ENCODE measurements at regions not wholly inside any gene's neighbourhood (a gene's known extent, or its start where the extent isn't known, plus 50 kb on each side); places are given as distances from the start of the nearest gene placed in this dataset.

- no peak overlapping the region for H3K4me3 ChIP-seq (ENCODE audit: low read length)
- H3K9ac ChIP-seq (ENCODE audit: low read depth, low read length): no peak overlapping the region
- H3K36me3 ChIP-seq (ENCODE audit: insufficient read depth, low read length): no peaks in the 10 kb centered on the region
- no peaks in the 10 kb centered on the region for H3K4me1 ChIP-seq (ENCODE audit: insufficient read depth, low read length)
- H3K9me3 ChIP-seq (ENCODE audit: insufficient read depth, low read depth, low read length): no peaks in the 10 kb centered on the region
- no peak overlapping the region for H3K27ac ChIP-seq (ENCODE audit: low read depth, low read length)
- H3K27me3 ChIP-seq (ENCODE audit: insufficient read depth, low read length): no peaks in the 10 kb centered on the region
- 94% methylated on average over 3 of the region's 3 CpGs for WGBS
Measured at GRCh38 chr10:78513986-78514385, 480.3 kb downstream of the RPS24 start.

DNA sequence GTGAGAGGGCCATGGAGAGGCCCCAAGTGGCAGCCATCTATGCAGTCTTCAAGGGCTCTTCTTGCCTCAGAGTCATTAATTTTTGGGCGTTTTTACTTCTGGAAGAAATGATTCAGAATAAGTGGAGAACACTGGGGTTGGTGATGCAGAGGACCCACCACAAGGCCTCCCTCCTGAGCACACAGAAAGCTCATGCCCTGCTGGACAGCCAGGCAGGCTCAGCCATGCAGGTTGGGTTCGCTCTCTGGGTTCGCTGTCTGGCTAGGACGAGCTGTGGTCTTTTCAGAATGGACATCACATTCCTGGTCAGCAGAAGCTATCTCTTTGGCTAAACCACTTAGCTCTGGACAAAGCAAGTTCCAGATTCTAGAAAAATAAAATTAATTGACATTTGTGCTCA lies 480.8 kb downstream of the RPS24 start:
- WGBS: 95% methylated on average over 4 of the region's 4 CpGs
- Histone ChIP-seq H3K36me3 (ENCODE audit: insufficient read depth, low read length) (no peaks in the 10 kb centered on the region), H3K27me3 (ENCODE audit: insufficient read depth, low read length) (no peaks in the 10 kb centered on the region)

DNA sequence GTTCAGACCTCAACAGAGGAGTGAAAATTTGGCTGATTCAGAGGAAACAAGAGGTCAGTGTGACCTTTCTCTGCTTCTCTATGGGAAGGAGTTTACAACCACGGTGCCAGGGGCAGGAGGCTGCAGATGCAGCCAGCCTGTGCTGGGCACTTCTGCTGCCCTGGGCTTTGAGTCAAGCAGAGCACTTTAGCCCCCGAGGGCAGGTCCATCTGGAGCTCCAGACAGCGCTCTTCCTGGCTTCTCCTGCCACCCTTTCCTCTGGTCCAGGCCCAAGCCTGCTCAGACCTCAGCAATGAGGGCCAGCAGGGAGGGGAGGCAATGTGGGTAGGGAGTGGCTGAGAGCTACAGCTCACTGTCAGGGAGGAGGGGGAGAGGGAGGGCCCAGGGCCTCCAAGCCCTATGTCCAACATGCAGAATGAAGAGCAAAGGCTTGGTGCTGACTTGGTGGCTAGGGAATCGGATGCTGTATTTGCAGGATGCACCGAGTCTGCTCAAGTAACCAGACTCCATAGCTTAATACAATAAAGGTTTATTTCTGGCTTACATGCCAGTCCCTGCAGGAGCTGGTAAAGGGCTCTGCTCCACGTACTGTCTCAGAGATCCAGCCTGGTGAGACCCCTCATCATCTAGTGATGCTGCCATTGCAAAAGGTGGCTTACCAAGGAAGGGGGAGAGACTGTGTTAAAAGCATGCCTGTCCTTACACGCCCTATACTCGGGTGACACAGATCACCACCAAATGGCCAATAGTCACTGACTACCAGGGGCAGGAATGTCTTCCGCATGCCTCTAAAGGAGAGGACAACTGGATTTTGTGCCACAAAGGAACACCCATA lies 481.6 kb downstream of the RPS24 start:
- Histone ChIP-seq H3K4me1 (ENCODE audit: insufficient read depth, low read length) (no peaks in the 10 kb centered on the region), H3K27ac (ENCODE audit: low read depth, low read length) (no peak overlapping the region), H3K36me3 (ENCODE audit: insufficient read depth, low read length) (no peaks in the 10 kb centered on the region), H3K9ac (ENCODE audit: low read depth, low read length) (no peak overlapping the region), H3K4me3 (ENCODE audit: low read length) (no peak overlapping the region), H3K27me3 (ENCODE audit: insufficient read depth, low read length) (no peaks in the 10 kb centered on the region), H3K9me3 (ENCODE audit: insufficient read depth, low read depth, low read length) (no peaks in the 10 kb centered on the region)
- 92% methylated on average over 9 of the region's 9 CpGs for WGBS

More for the DNA sequence above, 480.8 kb downstream of the RPS24 start:
- Histone ChIP-seq H3K4me3 (ENCODE audit: low read length) (no peak overlapping the region), H3K9me3 (ENCODE audit: insufficient read depth, low read depth, low read length) (no peaks in the 10 kb centered on the region), H3K9ac (ENCODE audit: low read depth, low read length) (no peak overlapping the region), H3K27ac (ENCODE audit: low read depth, low read length) (no peak overlapping the region), H3K4me1 (ENCODE audit: insufficient read depth, low read length) (no peaks in the 10 kb centered on the region)

DNA sequence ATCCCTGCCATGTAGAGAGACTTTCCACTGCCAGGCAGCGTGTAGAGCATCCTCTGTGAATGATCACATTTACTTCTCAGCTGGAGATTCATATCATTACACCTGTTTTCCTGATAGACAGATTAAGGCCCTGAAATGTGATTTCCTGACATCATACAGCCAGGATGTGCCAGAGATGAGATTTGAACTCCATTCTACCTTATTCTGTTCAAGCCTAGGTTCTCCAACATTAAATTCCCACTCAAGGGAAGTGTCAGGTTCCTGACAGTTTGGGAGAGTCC lies 482.1 kb downstream of the RPS24 start:
- H3K9me3 ChIP-seq (ENCODE audit: insufficient read depth, low read depth, low read length): no peaks in the 10 kb centered on the region
- no peaks in the 10 kb centered on the region for H3K4me1 ChIP-seq (ENCODE audit: insufficient read depth, low read length)
- H3K27me3 ChIP-seq (ENCODE audit: insufficient read depth, low read length): no peaks in the 10 kb centered on the region
- H3K4me3 ChIP-seq (ENCODE audit: low read length): no peak overlapping the region
- 90% methylated on average over 1 of the region's 1 CpG for WGBS
- no peaks in the 10 kb centered on the region for H3K36me3 ChIP-seq (ENCODE audit: insufficient read depth, low read length)
- no peak overlapping the region for H3K27ac ChIP-seq (ENCODE audit: low read depth, low read length)
- no peak overlapping the region for H3K9ac ChIP-seq (ENCODE audit: low read depth, low read length)

- no peak overlapping the region for H3K27ac ChIP-seq (ENCODE audit: low read depth, low read length)
Measured at GRCh38 chr10:78516236-78516635, 482.6 kb downstream of the RPS24 start.

GRCh38 chr10:78516756-78517155 lies 483.1 kb downstream of the RPS24 start:
- no peak overlapping the region for H3K9ac ChIP-seq (ENCODE audit: low read depth, low read length)
- no peaks in the 10 kb centered on the region for H3K27me3 ChIP-seq (ENCODE audit: insufficient read depth, low read length)
- 90% methylated on average over 8 of the region's 8 CpGs for WGBS
- H3K9me3 ChIP-seq (ENCODE audit: insufficient read depth, low read depth, low read length): no peaks in the 10 kb centered on the region
- H3K4me3 ChIP-seq (ENCODE audit: low read length): no peak overlapping the region
- no peaks in the 10 kb centered on the region for H3K4me1 ChIP-seq (ENCODE audit: insufficient read depth, low read length)
- H3K36me3 ChIP-seq (ENCODE audit: insufficient read depth, low read length): no peaks in the 10 kb centered on the region
- H3K27ac ChIP-seq (ENCODE audit: low read depth, low read length): no peak overlapping the region

More at GRCh38 chr10:78516236-78516635, 482.6 kb downstream of the RPS24 start:
- H3K4me1 ChIP-seq (ENCODE audit: insufficient read depth, low read length): no peaks in the 10 kb centered on the region
- 95% methylated on average over 3 of the region's 3 CpGs for WGBS
- no peak overlapping the region for H3K9ac ChIP-seq (ENCODE audit: low read depth, low read length)
- H3K9me3 ChIP-seq (ENCODE audit: insufficient read depth, low read depth, low read length): no peaks in the 10 kb centered on the region
- no peaks in the 10 kb centered on the region for H3K36me3 ChIP-seq (ENCODE audit: insufficient read depth, low read length)
- H3K4me3 ChIP-seq (ENCODE audit: low read length): no peak overlapping the region
- H3K27me3 ChIP-seq (ENCODE audit: insufficient read depth, low read length): no peaks in the 10 kb centered on the region

DNA sequence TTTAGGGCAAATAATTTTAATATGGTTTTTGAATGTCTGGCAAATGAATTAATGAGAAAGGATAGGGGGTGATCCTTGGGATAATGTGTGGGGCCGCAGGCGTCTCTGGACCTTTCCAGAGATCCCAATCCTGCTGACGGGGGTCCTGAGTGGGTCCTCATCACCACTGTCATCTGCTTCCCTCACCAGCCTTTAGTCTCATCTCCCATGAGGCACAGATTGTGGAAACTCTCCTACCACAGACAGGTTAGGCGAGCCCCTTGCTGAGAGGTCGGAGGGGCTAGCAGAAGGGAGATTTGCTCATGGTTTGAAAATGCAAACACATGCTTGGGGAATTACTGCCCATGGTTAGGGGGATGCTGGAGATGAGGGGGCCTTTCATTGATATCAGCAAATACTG lies 484.6 kb downstream of the RPS24 start:
- no peak overlapping the region for H3K9ac ChIP-seq (ENCODE audit: low read depth, low read length)
- 88% methylated on average over 5 of the region's 5 CpGs for WGBS

GRCh38 chr10:78520737-78521430 lies 487.2 kb downstream of the RPS24 start:
- H3K9ac ChIP-seq (ENCODE audit: low read depth, low read length): no peak overlapping the region
- H3K4me1 ChIP-seq (ENCODE audit: insufficient read depth, low read length): no peaks in the 10 kb centered on the region
- H3K27me3 ChIP-seq (ENCODE audit: insufficient read depth, low read length): no peaks in the 10 kb centered on the region
- H3K36me3 ChIP-seq (ENCODE audit: insufficient read depth, low read length): no peaks in the 10 kb centered on the region
- H3K9me3 ChIP-seq (ENCODE audit: insufficient read depth, low read depth, low read length): no peaks in the 10 kb centered on the region
- no peak overlapping the region for H3K4me3 ChIP-seq (ENCODE audit: low read length)
- no peak overlapping the region for H3K27ac ChIP-seq (ENCODE audit: low read depth, low read length)
- WGBS: 80% methylated on average over 4 of the region's 4 CpGs

More for the DNA sequence above, 484.6 kb downstream of the RPS24 start:
- Histone ChIP-seq H3K36me3 (ENCODE audit: insufficient read depth, low read length) (no peaks in the 10 kb centered on the region), H3K9me3 (ENCODE audit: insufficient read depth, low read depth, low read length) (no peaks in the 10 kb centered on the region), H3K27me3 (ENCODE audit: insufficient read depth, low read length) (no peaks in the 10 kb centered on the region), H3K4me1 (ENCODE audit: insufficient read depth, low read length) (no peaks in the 10 kb centered on the region), H3K27ac (ENCODE audit: low read depth, low read length) (no peak overlapping the region), H3K4me3 (ENCODE audit: low read length) (no peak overlapping the region)

DNA sequence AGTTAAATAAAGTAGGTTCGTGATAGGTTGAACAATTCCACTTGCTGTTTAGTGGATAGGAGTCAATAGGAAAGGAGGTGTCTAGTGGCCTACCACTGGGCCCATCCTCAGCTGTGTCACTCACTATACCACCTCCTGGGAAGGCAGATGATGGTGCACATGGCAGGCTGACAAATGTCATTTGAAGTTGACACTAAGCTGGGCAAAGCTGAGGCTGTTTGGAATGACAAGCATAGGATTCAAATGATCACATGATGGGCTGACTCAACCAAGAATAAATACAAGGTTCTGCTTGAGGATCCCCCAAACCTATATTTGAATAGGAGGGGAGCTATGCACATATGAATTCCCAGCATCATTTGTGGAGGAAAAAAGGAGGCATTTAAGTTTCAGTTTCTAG lies 489.8 kb downstream of the RPS24 start:
- Histone ChIP-seq H3K9me3 (ENCODE audit: insufficient read depth, low read depth, low read length) (no peaks in the 10 kb centered on the region), H3K4me3 (ENCODE audit: low read length) (no peak overlapping the region), H3K27ac (ENCODE audit: low read depth, low read length) (no peak overlapping the region), H3K36me3 (ENCODE audit: insufficient read depth, low read length) (no peaks in the 10 kb centered on the region), H3K27me3 (ENCODE audit: insufficient read depth, low read length) (no peaks in the 10 kb centered on the region), H3K4me1 (ENCODE audit: insufficient read depth, low read length) (no peaks in the 10 kb centered on the region), H3K9ac (ENCODE audit: low read depth, low read length) (no peak overlapping the region)
- WGBS: 96% methylated on average over 1 of the region's 1 CpG

- no peak overlapping the region for H3K27ac ChIP-seq (ENCODE audit: low read depth, low read length)
- 95% methylated on average over 5 of the region's 5 CpGs for WGBS
- H3K4me3 ChIP-seq (ENCODE audit: low read length): no peak overlapping the region
Measured at GRCh38 chr10:78524342-78524741, 490.7 kb downstream of the RPS24 start.

GRCh38 chr10:78524941-78525340 lies 491.3 kb downstream of the RPS24 start:
- no peaks in the 10 kb centered on the region for H3K27me3 ChIP-seq (ENCODE audit: insufficient read depth, low read length)
- no peak overlapping the region for H3K27ac ChIP-seq (ENCODE audit: low read depth, low read length)
- H3K9ac ChIP-seq (ENCODE audit: low read depth, low read length): no peak overlapping the region
- no peaks in the 10 kb centered on the region for H3K9me3 ChIP-seq (ENCODE audit: insufficient read depth, low read depth, low read length)
- WGBS: 91% methylated on average over 4 of the region's 4 CpGs
- no peak overlapping the region for H3K4me3 ChIP-seq (ENCODE audit: low read length)
- H3K36me3 ChIP-seq (ENCODE audit: insufficient read depth, low read length): no peaks in the 10 kb centered on the region
- H3K4me1 ChIP-seq (ENCODE audit: insufficient read depth, low read length): no peaks in the 10 kb centered on the region

More at GRCh38 chr10:78524342-78524741, 490.7 kb downstream of the RPS24 start:
- H3K9ac ChIP-seq (ENCODE audit: low read depth, low read length): no peak overlapping the region
- no peaks in the 10 kb centered on the region for H3K9me3 ChIP-seq (ENCODE audit: insufficient read depth, low read depth, low read length)
- H3K27me3 ChIP-seq (ENCODE audit: insufficient read depth, low read length): no peaks in the 10 kb centered on the region
- no peaks in the 10 kb centered on the region for H3K36me3 ChIP-seq (ENCODE audit: insufficient read depth, low read length)
- no peaks in the 10 kb centered on the region for H3K4me1 ChIP-seq (ENCODE audit: insufficient read depth, low read length)

All from HUES64 (cell line).